Calu3 (cell line): ENCODE measurements at regions not wholly inside any gene's neighbourhood (a gene's known extent, or its start where the extent isn't known, plus 50 kb on each side); places are given as distances from the start of the nearest gene placed in this dataset.

Experiments
- BruUV-seq: library from RNA; stranded (reverse); fragments of 400-500 nt; replicated peaks from 2 replicates; lab custom pipeline; 2021; lab: Mats Ljungman, UMichigan
- CTCF ChIA-PET: fragments of 300-600 bp; sonication (Branson Sonifier 250); formaldehyde crosslinking; loops from one replicate; lab custom pipeline; 2022; ENCODE audit warnings: antibody characterized with exemption; lab: Charles Lee
- DNase-seq: peaks from one replicate; pipeline ENCODE4 v3.0.0; 2022
- H3K27ac Mint-ChIP-seq: one replicate; pipeline ENCODE4 v1.8.0; 2022; ENCODE audit warnings: mixed read lengths; ENCODE audit not compliant: unreplicated experiment
- H3K27me3 Mint-ChIP-seq: one replicate; pipeline ENCODE4 v1.8.0; 2022; ENCODE audit warnings: mixed read lengths; ENCODE audit not compliant: unreplicated experiment
- H3K36me3 Mint-ChIP-seq: one replicate; pipeline ENCODE4 v1.8.0; 2022; ENCODE audit warnings: mild to moderate bottlenecking, moderate library complexity, mixed read lengths; ENCODE audit not compliant: insufficient read depth, unreplicated experiment
- H3K4me1 Mint-ChIP-seq: one replicate; pipeline ENCODE4 v1.8.0; 2022; ENCODE audit warnings: mild to moderate bottlenecking, low read depth, mixed read lengths; ENCODE audit not compliant: unreplicated experiment
- H3K4me3 Mint-ChIP-seq: one replicate; pipeline ENCODE4 v1.8.0; 2022; ENCODE audit warnings: mild to moderate bottlenecking, low read depth, moderate library complexity, mixed read lengths; ENCODE audit not compliant: unreplicated experiment
- H3K9me3 Mint-ChIP-seq: one replicate; pipeline ENCODE4 v1.8.0; 2022; ENCODE audit warnings: low read depth, mixed read lengths; ENCODE audit not compliant: unreplicated experiment
- CTCF ChIP-seq: fragments of 200-600 bp; IDR thresholded peaks from one replicate; pipeline ENCODE4 v1.8.0; 2022; ENCODE audit warnings: antibody characterized with exemption; ENCODE audit not compliant: unreplicated experiment
- intact Hi-C: fragments of 100-400 bp; cut with micrococcal nuclease; formaldehyde crosslinking; loops from one replicate; pipeline ENCODE4 v1.10.0; 2022; ENCODE audit not compliant: unreplicated experiment

GRCh38 chr4:11881947-11882346, 453.3 kb upstream of the HS3ST1 start:
- H3K27ac Mint-ChIP-seq: no peak overlapping the region
- H3K4me3 Mint-ChIP-seq: no peak overlapping the region
- no peak for TF ChIP-seq CTCF
- H3K27me3 Mint-ChIP-seq: no peaks in the 10 kb centered on the region
- no peaks in the 10 kb centered on the region for H3K9me3 Mint-ChIP-seq
- H3K36me3 Mint-ChIP-seq: no peaks in the 10 kb centered on the region
- no peaks in the 10 kb centered on the region for H3K4me1 Mint-ChIP-seq
- intact Hi-C loops: no loop called here
- DNase-seq: no peak
- CTCF ChIA-PET: no interaction called here
- no TSS peak for BruUV-seq

- no TSS peak for BruUV-seq
- no peak for TF ChIP-seq CTCF
- no peaks in the 10 kb centered on the region for H3K27me3 Mint-ChIP-seq
- no peak for DNase-seq
- CTCF ChIA-PET: no interaction called here
- no peak overlapping the region for H3K4me3 Mint-ChIP-seq
- no peaks in the 10 kb centered on the region for H3K36me3 Mint-ChIP-seq
- intact Hi-C loops: no loop called here
- H3K9me3 Mint-ChIP-seq: peaks cover 3% of the 10 kb centered on the region
- no peak overlapping the region for H3K27ac Mint-ChIP-seq
- no peaks in the 10 kb centered on the region for H3K4me1 Mint-ChIP-seq
These were observed 452.7 kb upstream of the HS3ST1 start for GRCh38 chr4:11881364-11881763.

- Mint-ChIP-seq H3K4me1 (no peaks in the 10 kb centered on the region), H3K36me3 (no peaks in the 10 kb centered on the region), H3K9me3 (peaks cover 3% of the 10 kb centered on the region), H3K27me3 (no peaks in the 10 kb centered on the region), H3K4me3 (no peak overlapping the region), H3K27ac (no peak overlapping the region)
- DNase-seq: no peak
- intact Hi-C loops: no loop called here
- CTCF ChIA-PET: interaction anchor here (0.6 kb wide), 1 partner anchor 1770 kb away, joined by 3 read pairs; no protein-coding TSS in a partner anchor
- no TSS peak for BruUV-seq
- TF ChIP-seq CTCF: no peak
These were observed 449.5 kb upstream of the HS3ST1 start for GRCh38 chr4:11878241-11878640.

GRCh38 chr4:11876104-11876503, 447.4 kb upstream of the HS3ST1 start:
- BruUV-seq: no TSS peak
- TF ChIP-seq CTCF: no peak
- H3K9me3 Mint-ChIP-seq: peaks cover 3% of the 10 kb centered on the region
- H3K27me3 Mint-ChIP-seq: no peaks in the 10 kb centered on the region
- H3K36me3 Mint-ChIP-seq: no peaks in the 10 kb centered on the region
- intact Hi-C loops: no loop called here
- H3K27ac Mint-ChIP-seq: no peak overlapping the region
- no peak for DNase-seq
- CTCF ChIA-PET: no interaction called here
- no peaks in the 10 kb centered on the region for H3K4me1 Mint-ChIP-seq
- H3K4me3 Mint-ChIP-seq: no peak overlapping the region
